ENCODE measurements at regions not wholly inside any gene's neighbourhood (a gene's known extent, or its start where the extent isn't known, plus 50 kb on each side); places are given as distances from the start of the nearest gene placed in this dataset.
A peak's percentile ranks its signal among the peaks of the same experiment; 100 is the strongest.

- TF ChIP-seq CTCF (IDR thresholded peaks at IDR 0.05; ENCODE audit: insufficient read depth, low read length, severe bottlenecking), result no peak
- DNase-seq (ENCODE audit: low read depth), result no peak
- no peaks in the 10 kb centered on the region for H3K36me3 ChIP-seq (ENCODE audit: control insufficient read depth, insufficient read depth, low read length)
These were observed 124.7 kb upstream of the ZNF516 start for GRCh38 chr18:76619621-76620315.

GRCh38 chr18:76619261-76619620 is 124.2 kb upstream of the ZNF516 start:
- H3K27me3 ChIP-seq (ENCODE audit: control insufficient read depth, insufficient read depth, low read length), result no peaks in the 10 kb centered on the region
- FAIRE-seq (peak; percentile 13), DNase-seq (ENCODE audit: low read depth) (peak; percentile 95)
- no peaks in the 10 kb centered on the region for H3K36me3 ChIP-seq (ENCODE audit: control insufficient read depth, insufficient read depth, low read length)
- peak overlapping the region; percentile 26 for H3K4me3 ChIP-seq (ENCODE audit: low read depth, low read length)
- no peak for TF ChIP-seq CTCF (IDR thresholded peaks at IDR 0.05; ENCODE audit: insufficient read depth, low read length, severe bottlenecking)

More at GRCh38 chr18:76619621-76620315, 124.7 kb upstream of the ZNF516 start:
- peak; percentile 52 for FAIRE-seq
- Histone ChIP-seq H3K4me3 (ENCODE audit: low read depth, low read length) (peak overlapping the region; percentile 26), H3K27me3 (ENCODE audit: control insufficient read depth, insufficient read depth, low read length) (no peaks in the 10 kb centered on the region)

- DNase-seq (ENCODE audit: low read depth) (no peak), FAIRE-seq (no peak)
- no peaks in the 10 kb centered on the region for H3K27me3 ChIP-seq (ENCODE audit: control insufficient read depth, insufficient read depth, low read length)
- H3K36me3 ChIP-seq (ENCODE audit: control insufficient read depth, insufficient read depth, low read length), result no peaks in the 10 kb centered on the region
- TF ChIP-seq CTCF (IDR thresholded peaks at IDR 0.05; ENCODE audit: insufficient read depth, low read length, severe bottlenecking), result no peak
- H3K4me3 ChIP-seq (ENCODE audit: low read depth, low read length), result no peak overlapping the region
These were observed 123.7 kb upstream of the ZNF516 start for GRCh38 chr18:76618721-76619120.

GRCh38 chr18:76616373-76616772 is 121.3 kb upstream of the ZNF516 start:
- Histone ChIP-seq H3K27me3 (ENCODE audit: control insufficient read depth, insufficient read depth, low read length) (no peaks in the 10 kb centered on the region), H3K4me3 (ENCODE audit: low read depth, low read length) (no peak overlapping the region), H3K36me3 (ENCODE audit: control insufficient read depth, insufficient read depth, low read length) (no peaks in the 10 kb centered on the region)
- FAIRE-seq (no peak), DNase-seq (ENCODE audit: low read depth) (no peak)
- TF ChIP-seq CTCF (IDR thresholded peaks at IDR 0.05; ENCODE audit: insufficient read depth, low read length, severe bottlenecking), result no peak

GRCh38 chr18:76615065-76615733 is 120.2 kb upstream of the ZNF516 start:
- DNase-seq (ENCODE audit: low read depth), result peak; percentile 29

More at GRCh38 chr18:76615065-76615733, 120.2 kb upstream of the ZNF516 start:
- Histone ChIP-seq H3K36me3 (ENCODE audit: control insufficient read depth, insufficient read depth, low read length) (no peaks in the 10 kb centered on the region), H3K27me3 (ENCODE audit: control insufficient read depth, insufficient read depth, low read length) (no peaks in the 10 kb centered on the region), H3K4me3 (ENCODE audit: low read depth, low read length) (no peak overlapping the region)
- FAIRE-seq, result peak; percentile 50
- no peak for TF ChIP-seq CTCF (IDR thresholded peaks at IDR 0.05; ENCODE audit: insufficient read depth, low read length, severe bottlenecking)
